Mesenteric fat pad (tissue), 1 donor: ENCODE measurements at regions not wholly inside any gene's neighbourhood (a gene's known extent, or its start where the extent isn't known, plus 50 kb on each side); places are given as distances from the start of the nearest gene placed in this dataset.
"Not testable (repeated sequence)": the region's sequence is repeated elsewhere in the genome, so short reads cannot be mapped to it uniquely, and the experiment has no call there.

Experiments
- DNase-seq: peaks from one replicate; pipeline ENCODE4 v3.0.0-alpha.2; 2020; ENCODE audit warnings: low spot score
- donor health status: DM: yes; HTN: yes; CAD: no.

- DNase-seq: not testable (repeated sequence)
These were observed 175.2 kb upstream of the PLGLB1 start for GRCh38 chr2:87196720-87197388.

- DNase-seq: not testable (repeated sequence)
These were observed 176.8 kb upstream of the PLGLB1 start for GRCh38 chr2:87198422-87198821.

DNA sequence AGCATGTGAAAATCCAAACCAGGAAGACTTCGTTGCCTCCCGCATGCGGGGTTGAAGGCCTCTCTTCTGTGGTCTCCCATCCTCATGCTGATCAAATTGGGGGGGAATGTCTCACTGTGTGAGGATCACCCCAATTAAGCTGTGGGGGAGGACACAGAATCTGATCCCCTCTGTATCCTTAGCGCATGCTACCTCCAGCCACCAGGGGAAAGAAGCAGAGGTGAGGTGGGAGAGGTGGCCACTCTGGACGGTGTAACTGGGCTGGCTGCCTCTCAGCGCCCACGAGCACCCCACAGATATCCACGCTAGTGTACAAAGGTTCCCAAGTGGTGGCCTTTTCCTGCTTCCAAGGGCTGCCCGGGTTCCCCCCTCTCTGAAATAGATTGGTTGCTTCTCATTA is 177.6 kb upstream of the PLGLB1 start:
- not testable (repeated sequence) for DNase-seq

DNA sequence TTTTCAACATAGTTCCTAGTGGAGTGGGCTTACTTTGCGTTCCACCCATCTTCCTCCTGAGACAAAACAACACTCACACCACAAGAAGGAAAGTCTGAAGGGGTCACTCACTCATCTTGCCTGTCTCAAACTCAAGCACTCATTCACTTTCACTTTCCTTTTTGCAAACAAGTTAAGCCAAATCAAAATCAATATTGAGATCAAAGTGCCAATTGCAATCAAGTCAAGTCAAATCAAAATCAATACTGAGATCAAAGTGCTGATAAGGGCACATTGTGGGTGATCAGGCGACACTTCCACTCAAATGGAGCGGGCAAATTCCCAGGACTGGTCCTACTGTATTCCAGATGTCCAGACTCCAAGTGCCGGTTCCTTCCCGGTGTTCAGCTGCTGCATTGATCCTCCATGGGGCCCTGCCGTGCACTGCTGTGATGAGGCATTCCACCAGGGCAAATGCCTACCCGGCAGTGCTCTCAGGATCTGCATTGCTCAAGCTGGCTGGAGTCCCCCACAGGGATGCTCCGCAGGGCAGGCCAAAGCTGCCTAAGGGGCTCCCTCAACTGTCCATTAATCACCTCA is 183.0 kb upstream of the PLGLB1 start:
- not testable (repeated sequence) for DNase-seq

DNA sequence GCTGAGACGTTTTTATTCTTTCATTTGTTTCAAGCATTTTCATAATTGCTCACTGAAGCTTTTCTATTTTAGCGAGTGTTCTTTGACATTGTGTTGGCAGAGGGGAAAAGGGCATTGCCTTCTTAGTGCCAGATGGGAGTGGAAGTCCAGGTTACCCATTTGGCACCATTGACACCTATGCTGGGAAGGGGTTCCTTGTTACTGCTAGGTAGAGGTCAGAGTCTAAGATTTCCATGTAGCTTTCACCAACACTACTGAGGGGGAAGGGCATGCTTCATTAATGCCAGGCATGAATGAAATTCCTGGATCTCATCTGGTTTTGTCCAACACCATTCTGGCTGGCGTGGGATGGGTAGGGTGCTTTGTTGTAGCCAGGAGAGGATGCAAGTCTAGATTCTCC is 191.3 kb upstream of the PLGLB1 start:
- not testable (repeated sequence) for DNase-seq

- not testable (repeated sequence) for DNase-seq
These were observed 195.4 kb upstream of the PLGLB1 start for GRCh38 chr2:87217005-87217404.

- not testable (repeated sequence) for DNase-seq
These were observed 196.2 kb upstream of the PLGLB1 start for GRCh38 chr2:87217741-87218410.

DNA sequence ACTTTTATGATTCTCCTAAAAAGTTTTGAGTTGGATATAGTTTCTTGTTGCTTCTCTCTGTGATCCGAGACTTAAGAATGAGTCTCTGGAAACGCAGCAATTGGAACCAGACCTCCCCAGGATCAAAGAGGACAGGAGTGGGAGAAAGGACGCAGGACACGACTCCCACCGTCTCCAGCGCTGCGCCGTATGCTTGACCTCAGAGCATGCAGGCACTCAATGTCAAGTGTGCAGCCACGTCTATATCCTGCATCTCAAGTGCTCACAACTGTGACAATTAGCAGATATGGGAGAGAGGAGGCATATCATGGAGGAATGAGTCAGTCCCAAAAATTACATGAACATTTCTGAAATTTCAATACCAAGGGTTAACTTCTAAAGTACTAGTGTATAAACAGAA is 199.0 kb upstream of the PLGLB1 start:
- DNase-seq: not testable (repeated sequence)

- DNase-seq: not testable (repeated sequence)
These were observed 200.5 kb upstream of the PLGLB1 start for GRCh38 chr2:87222131-87222530.

- DNase-seq: not testable (repeated sequence)
These were observed 202.2 kb upstream of the PLGLB1 start for GRCh38 chr2:87223873-87224272.

DNA sequence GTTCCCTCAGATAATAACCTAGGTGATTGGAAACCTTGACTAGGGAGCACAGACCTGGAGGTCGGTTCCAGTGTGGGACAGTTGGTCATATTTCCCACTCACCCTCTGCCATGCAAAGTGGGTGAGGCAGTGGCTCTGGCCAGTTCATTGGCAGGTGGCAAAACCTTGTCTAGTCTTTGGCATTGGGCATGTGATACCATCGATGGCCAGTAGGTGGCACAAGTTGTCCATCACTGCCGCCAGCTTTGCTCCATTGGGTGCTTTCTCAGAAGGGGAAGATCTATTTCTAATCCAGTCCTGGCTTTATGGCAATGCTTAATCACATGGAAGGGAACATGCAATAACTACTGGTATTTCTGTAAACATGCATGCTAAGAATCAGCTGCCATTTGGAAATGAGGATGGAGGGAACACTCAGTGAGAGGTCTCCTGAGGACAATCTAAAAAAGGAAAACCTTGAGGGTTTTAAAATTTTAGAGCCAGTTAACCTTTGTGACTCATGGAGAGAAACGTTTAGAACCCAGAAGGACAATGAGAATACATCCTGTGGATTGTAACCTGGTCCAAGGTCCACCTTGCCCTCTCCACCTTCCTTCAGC is 207.5 kb upstream of the PLGLB1 start:
- DNase-seq: not testable (repeated sequence)

- not testable (repeated sequence) for DNase-seq
These were observed 208.3 kb upstream of the PLGLB1 start for GRCh38 chr2:87229964-87230363.

- not testable (repeated sequence) for DNase-seq
These were observed 213.8 kb upstream of the PLGLB1 start for GRCh38 chr2:87235333-87235981.

DNA sequence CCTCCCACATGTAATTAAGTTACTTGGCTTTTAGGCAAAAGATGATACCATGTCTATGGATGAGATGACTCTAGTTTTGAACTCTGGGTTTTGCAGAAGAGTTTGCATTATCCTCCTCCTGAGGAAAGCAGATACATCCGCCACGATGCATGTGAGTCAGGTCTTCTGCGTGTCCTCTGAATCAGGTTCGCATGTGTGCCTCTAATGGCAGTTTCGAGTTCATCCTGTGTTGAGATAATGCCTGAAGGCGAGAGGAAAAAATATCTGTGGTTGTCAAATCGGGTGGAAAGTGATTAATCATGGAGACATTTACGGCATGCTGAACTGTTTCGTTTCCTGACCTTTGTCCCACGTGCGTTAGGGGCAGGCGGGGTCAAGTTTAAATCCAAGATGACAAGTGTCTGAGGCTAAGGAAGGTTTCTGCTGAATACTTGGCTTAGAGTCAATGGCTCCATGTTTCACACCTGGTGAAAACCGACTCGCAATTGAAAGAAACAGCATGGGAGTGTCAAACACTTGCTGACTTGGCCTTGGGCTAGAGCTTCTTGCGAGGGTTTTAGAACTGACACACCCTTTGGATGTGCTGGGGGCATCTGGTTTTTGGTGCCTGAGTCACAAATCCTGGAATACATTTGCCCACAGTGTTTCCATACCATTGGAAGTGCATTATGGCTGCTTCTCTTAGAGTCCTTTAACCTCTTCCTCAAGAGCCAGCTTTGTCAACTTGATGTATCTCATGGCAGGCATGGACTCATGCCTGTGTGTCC is 216.1 kb upstream of the PLGLB1 start:
- DNase-seq: not testable (repeated sequence)

- DNase-seq: not testable (repeated sequence)
These were observed 218.0 kb upstream of the PLGLB1 start for GRCh38 chr2:87239558-87240215.

GRCh38 chr2:87246066-87246717 is 224.5 kb upstream of the PLGLB1 start:
- not testable (repeated sequence) for DNase-seq

GRCh38 chr2:87252046-87252445 is 230.4 kb upstream of the PLGLB1 start:
- not testable (repeated sequence) for DNase-seq

DNA sequence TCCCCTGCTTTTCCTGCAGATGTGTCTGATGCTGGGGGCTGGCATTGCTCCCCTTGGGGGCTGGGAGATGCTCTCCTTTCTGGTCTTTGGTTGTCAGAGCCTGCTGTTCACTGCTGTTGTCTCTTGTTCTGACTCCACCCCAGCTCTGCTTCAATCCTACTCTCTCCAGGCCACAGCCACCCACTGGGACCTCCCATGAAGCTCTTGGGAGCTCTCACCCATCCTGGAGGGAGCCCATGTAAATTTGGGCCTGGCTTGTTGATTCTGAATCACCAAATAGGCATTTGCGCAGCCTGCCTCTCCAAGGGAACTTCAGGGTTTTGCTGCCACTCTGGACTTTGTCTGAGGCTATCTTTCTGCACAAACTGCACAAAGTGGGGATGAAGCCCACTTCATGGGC is 232.9 kb upstream of the PLGLB1 start:
- not testable (repeated sequence) for DNase-seq

- not testable (repeated sequence) for DNase-seq
These were observed 233.8 kb upstream of the PLGLB1 start for GRCh38 chr2:87255410-87255809.

GRCh38 chr2:87258887-87259286 is 237.2 kb upstream of the PLGLB1 start:
- DNase-seq: not testable (repeated sequence)
